Neural cell (in vitro differentiated cells): ENCODE measurements at regions not wholly inside any gene's neighbourhood (a gene's known extent, or its start where the extent isn't known, plus 50 kb on each side); places are given as distances from the start of the nearest gene placed in this dataset.

Experiments used
- H2AFZ ChIP-seq: fragments of 200-600, 300-800 bp; sonication (generic), shearing (Covaris generic); 2 replicates; pipeline ENCODE4 v1.6.0; 2014; ENCODE audit warnings: low read depth, mild to moderate bottlenecking, antibody characterized with exemption, low read length, moderate library complexity
- H3F3A ChIP-seq: fragments of 200-600 bp; shearing (Covaris generic); 2 replicates; pipeline ENCODE4 v1.6.1; 2016; ENCODE audit warnings: mild to moderate bottlenecking, moderate library complexity, mixed read lengths, antibody characterized with exemption, low read length; ENCODE audit not compliant: insufficient read depth, poor library complexity, severe bottlenecking
- H3K27ac ChIP-seq: fragments of 200-600, 300-800 bp; sonication (generic), shearing (Covaris generic); 2 replicates; pipeline ENCODE4 v1.5.1; 2014; ENCODE audit warnings: mild to moderate bottlenecking, low read length, moderate library complexity
- H3K27me3 ChIP-seq: fragments of 300-800, 200-600 bp; sonication (generic), shearing (Covaris generic); 2 replicates; pipeline ENCODE4 v1.6.0; 2014; ENCODE audit warnings: mild to moderate bottlenecking, low read depth, low read length, moderate library complexity; ENCODE audit not compliant: insufficient read depth
- H3K36me3 ChIP-seq: fragments of 300-800, 200-600 bp; sonication (generic), shearing (Covaris generic); 2 replicates; pipeline ENCODE4 v1.5.1; 2014; ENCODE audit warnings: mild to moderate bottlenecking, antibody characterized with exemption, low read length, moderate library complexity; ENCODE audit not compliant: insufficient read depth
- H3K4me2 ChIP-seq: fragments of 300-800, 200-600 bp; sonication (generic), shearing (Covaris generic); 2 replicates; pipeline ENCODE4 v1.6.0; 2014; ENCODE audit warnings: mild to moderate bottlenecking, low read length
- H3K4me3 ChIP-seq: fragments of 300-800, 200-600 bp; sonication (generic), shearing (Covaris generic); 2 replicates; pipeline ENCODE4 v1.5.1; 2014; ENCODE audit warnings: mild to moderate bottlenecking, low read length, moderate library complexity
- H3K79me2 ChIP-seq: fragments of 200-600 bp; shearing (Covaris generic); replicated peaks from 2 replicates; pipeline ENCODE4 v1.6.0; 2014; ENCODE audit warnings: mild to moderate bottlenecking, low read length, moderate library complexity; ENCODE audit not compliant: insufficient read depth
- H3K9ac ChIP-seq: fragments of 300-800, 200-600 bp; sonication (generic), shearing (Covaris generic); 2 replicates; pipeline ENCODE4 v1.6.1; 2016; ENCODE audit warnings: mild to moderate bottlenecking, low read length, mixed read lengths
- H3K9me2 ChIP-seq: fragments of 200-600 bp; shearing (Covaris generic); 2 replicates; pipeline ENCODE4 v1.6.1; 2016; ENCODE audit warnings: mild to moderate bottlenecking, low read length, mixed read lengths; ENCODE audit not compliant: insufficient read depth
- H3K9me3 ChIP-seq: fragments of 200-600, 300-800 bp; sonication (generic), shearing (Covaris generic); 2 replicates; pipeline ENCODE4 v1.6.1; 2016; ENCODE audit warnings: mild to moderate bottlenecking, mixed run types, low read length, moderate library complexity, mixed read lengths
- H4K20me1 ChIP-seq: fragments of 200-600 bp; shearing (Covaris generic); 2 replicates; pipeline ENCODE4 v1.6.1; 2016; ENCODE audit warnings: mild to moderate bottlenecking, mixed run types; ENCODE audit not compliant: insufficient read depth
- CTCF ChIP-seq: fragments of 450-650 bp; IDR thresholded peaks from 2 replicates; pipeline ENCODE4 v1.5.1; 2014; ENCODE audit warnings: antibody characterized with exemption, mild to moderate bottlenecking, moderate library complexity; ENCODE audit not compliant: poor library complexity, severe bottlenecking
- EP300 ChIP-seq: fragments of 450-650 bp; conservative IDR thresholded peaks from 2 replicates; pipeline ENCODE4 v1.6.1; 2014; ENCODE audit warnings: antibody characterized with exemption, mild to moderate bottlenecking, moderate library complexity; ENCODE audit not compliant: poor library complexity, severe bottlenecking
- EZH2 ChIP-seq: fragments of 200-600, 300-800 bp; shearing (Covaris generic), sonication (generic); IDR thresholded peaks from 2 replicates; pipeline ENCODE4 v1.6.1; 2014; ENCODE audit warnings: antibody characterized with exemption, low read length, borderline replicate concordance, mild to moderate bottlenecking; ENCODE audit not compliant: insufficient read depth, poor library complexity, severe bottlenecking
- MXI1 ChIP-seq: fragments of 450-650 bp; conservative IDR thresholded peaks from 2 replicates; pipeline ENCODE4 v1.6.1; 2014; ENCODE audit warnings: antibody characterized with exemption, mild to moderate bottlenecking; ENCODE audit not compliant: poor library complexity, severe bottlenecking
- POLR2AphosphoS5 ChIP-seq: IDR thresholded peaks from 2 replicates; pipeline ENCODE4 v1.6.1; 2012
- RAD21 ChIP-seq: fragments of 450-650 bp; conservative IDR thresholded peaks from 2 replicates; pipeline ENCODE4 v1.6.1; 2014; ENCODE audit warnings: antibody characterized with exemption, mild to moderate bottlenecking, moderate library complexity
- REST ChIP-seq: IDR thresholded peaks from 2 replicates; pipeline ENCODE4 v1.6.1; 2012; ENCODE audit warnings: borderline replicate concordance
- SMC3 ChIP-seq: fragments of 450-650 bp; conservative IDR thresholded peaks from 2 replicates; pipeline ENCODE4 v1.6.1; 2014; ENCODE audit warnings: antibody characterized with exemption, mild to moderate bottlenecking, moderate library complexity; ENCODE audit not compliant: poor library complexity
- TAF1 ChIP-seq: IDR thresholded peaks from 2 replicates; pipeline ENCODE4 v1.6.1; 2012; ENCODE audit warnings: low read depth

- TF ChIP-seq EP300 (no peak), RAD21 (no peak), SMC3 (no peak), POLR2AphosphoS5 (no peak), MXI1 (no peak)
- no peak overlapping the region for H3K4me3 ChIP-seq
- H3F3A ChIP-seq, result no peaks in the 10 kb centered on the region
- H2AFZ ChIP-seq, result no peak overlapping the region
- H3K9ac ChIP-seq, result no peak overlapping the region
- H3K9me3 ChIP-seq, result no peaks in the 10 kb centered on the region
- H3K27ac ChIP-seq, result no peak overlapping the region
- H3K79me2 ChIP-seq, result no peaks in the 10 kb centered on the region
- no peak overlapping the region for H3K4me2 ChIP-seq
- no peaks in the 10 kb centered on the region for H3K27me3 ChIP-seq
- no peaks in the 10 kb centered on the region for H3K36me3 ChIP-seq
- no peaks in the 10 kb centered on the region for H4K20me1 ChIP-seq
- no peaks in the 10 kb centered on the region for H3K9me2 ChIP-seq
Measured at GRCh38 chr7:110075450-110075849, 1015.5 kb upstream of the LRRN3 start.

GRCh38 chr7:110076194-110076593 is 1014.7 kb upstream of the LRRN3 start:
- Histone ChIP-seq H3K4me2 (no peak overlapping the region), H3K9me2 (no peaks in the 10 kb centered on the region)

More at GRCh38 chr7:110076194-110076593, 1014.7 kb upstream of the LRRN3 start:
- H3F3A ChIP-seq, result no peaks in the 10 kb centered on the region
- TF ChIP-seq REST (no peak), EZH2 (no peak), POLR2AphosphoS5 (no peak), EP300 (no peak), MXI1 (no peak), RAD21 (no peak), SMC3 (no peak), TAF1 (no peak), CTCF (no peak)
- H3K9ac ChIP-seq, result no peak overlapping the region
- H3K4me3 ChIP-seq, result no peak overlapping the region
- no peaks in the 10 kb centered on the region for H3K79me2 ChIP-seq
- no peak overlapping the region for H3K27ac ChIP-seq
- H3K36me3 ChIP-seq, result no peaks in the 10 kb centered on the region
- H3K27me3 ChIP-seq, result no peaks in the 10 kb centered on the region
- no peak overlapping the region for H2AFZ ChIP-seq
- no peaks in the 10 kb centered on the region for H4K20me1 ChIP-seq
- no peaks in the 10 kb centered on the region for H3K9me3 ChIP-seq
